ENCODE measurements at regions not wholly inside any gene's neighbourhood (a gene's known extent, or its start where the extent isn't known, plus 50 kb on each side); places are given as distances from the start of the nearest gene placed in this dataset.

DNA sequence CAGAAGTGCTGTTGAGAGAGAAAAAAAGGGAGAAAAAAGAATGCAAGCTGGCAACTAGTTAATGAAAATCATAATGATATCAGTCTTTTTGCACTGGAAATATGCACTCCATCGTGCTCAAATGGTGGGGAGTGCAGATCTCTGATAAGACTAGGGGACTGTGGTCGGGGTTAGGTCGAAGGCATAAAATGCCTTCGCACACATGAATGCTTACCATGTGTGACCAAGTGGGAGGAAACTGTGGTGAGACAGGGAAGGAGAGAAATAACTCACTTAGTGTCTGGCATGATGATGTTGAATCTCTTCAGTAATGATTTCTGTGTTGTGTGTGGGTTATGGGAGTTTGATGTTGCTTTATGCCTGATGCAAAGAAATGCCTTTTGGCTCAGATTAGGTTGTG is 358.9 kb downstream of the FBXO8 start:
- no peak for DNase-seq (ENCODE audit: low spot score)

DNA sequence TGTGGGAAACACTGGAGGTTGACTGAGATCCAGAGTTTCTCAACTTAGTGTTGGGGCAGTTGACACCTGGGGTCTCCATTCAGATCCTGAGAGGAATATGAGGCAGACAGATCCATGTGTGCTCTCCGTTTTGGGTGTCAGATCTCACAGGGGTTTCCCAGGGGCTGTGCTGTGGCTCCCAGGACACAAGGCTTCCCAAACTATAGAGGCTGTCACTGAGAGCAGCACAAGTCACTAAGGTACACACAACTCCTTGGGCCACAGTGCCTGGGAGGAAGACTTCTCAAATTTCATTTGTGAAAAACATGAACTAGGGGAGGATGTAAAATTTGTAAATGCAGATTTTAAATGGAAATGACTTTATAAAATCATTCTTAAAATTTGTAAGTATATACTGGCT is 363.6 kb downstream of the FBXO8 start:
- DNase-seq (ENCODE audit: low spot score): no peak

DNA sequence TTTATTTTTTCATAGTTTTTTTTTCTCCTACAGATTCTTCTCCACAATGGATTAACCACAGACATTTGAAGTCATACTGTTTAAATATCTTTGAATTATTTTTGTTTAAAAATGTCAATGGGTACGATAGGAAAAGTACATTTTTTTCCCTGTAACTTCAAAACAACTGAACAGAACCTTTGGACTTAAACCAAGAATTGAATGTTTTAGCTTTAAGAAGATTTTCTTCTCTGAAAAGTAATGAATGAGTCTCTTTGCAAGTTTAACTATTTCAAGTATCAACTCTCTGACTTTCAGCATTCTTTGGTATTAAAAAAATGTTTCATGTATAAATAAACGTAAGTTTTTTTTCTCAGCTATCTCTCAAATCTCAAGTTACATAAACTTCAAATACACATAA is 364.3 kb downstream of the FBXO8 start:
- no peak for DNase-seq (ENCODE audit: low spot score)

DNA sequence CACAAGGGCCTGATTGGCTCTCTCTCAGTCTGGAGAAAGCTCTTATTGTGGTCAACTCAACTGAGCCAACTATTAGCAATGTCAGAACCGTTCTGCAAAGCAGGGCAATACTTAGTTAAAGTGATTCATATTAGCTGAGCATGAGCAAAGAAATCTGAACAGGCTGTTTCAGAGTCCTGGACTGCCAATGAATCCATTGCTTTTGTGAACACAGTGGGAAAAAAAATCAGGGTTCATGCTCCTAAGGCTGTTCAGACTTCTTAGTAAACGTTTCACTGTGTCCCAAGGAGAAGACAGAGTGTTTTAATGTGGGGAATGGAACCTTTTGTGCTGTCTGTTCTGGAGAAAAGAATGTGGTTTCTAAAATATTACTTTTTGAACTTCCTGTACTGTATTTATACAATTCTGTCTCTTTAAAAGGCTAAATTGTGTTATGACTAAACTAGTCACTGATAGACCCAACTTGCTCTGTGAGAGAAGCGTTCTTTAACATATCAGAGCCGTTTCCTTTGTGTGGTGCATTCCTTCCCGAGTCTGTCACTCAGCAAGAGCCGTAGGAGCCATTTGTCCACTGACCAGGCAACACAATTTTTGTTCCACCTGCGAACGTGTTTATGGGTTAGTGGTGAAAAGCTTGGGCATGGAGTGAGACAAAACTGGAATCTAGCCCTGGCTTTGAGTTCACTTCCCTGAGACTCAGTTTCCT is 366.1 kb downstream of the FBXO8 start:
- peak; percentile 29 for DNase-seq (ENCODE audit: low spot score)

DNA sequence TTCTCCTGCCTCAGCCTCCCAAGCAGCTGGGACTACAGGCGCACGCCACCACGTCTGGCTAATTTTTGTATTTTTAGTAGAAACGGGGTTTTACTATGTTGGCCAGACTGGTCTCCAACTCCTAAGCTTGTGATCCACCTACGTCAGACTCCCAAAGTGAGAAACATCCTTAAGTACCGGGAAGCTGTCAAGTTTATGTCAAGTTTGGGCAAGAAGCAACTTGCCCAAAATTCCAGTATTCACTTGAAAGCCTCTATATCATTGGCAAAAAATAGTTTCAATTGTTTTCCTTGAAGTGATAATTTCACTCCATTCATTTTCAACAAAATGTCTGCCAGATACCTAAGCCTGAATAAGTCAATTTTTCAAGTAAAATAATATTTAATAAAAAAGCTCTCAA is 370.0 kb downstream of the FBXO8 start:
- no peak for DNase-seq (ENCODE audit: low spot score)

DNA sequence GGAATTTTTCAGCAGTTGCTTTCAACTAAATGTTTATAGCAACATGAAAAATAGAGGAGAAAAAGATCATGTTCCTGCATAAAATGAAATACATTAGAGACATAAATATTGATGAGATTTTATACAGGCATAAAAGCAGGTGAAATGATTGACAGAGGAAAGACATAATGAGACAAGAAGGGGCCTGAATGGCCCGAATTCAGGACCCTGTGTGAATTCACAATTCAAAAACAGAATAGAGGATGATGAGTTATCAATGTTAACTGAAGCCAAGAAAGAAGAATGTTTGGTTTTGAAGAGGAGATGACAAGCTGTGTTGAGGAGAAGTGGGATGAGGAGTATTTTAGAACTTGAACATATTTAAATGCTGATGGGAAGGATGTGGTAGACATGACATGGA is 371.1 kb downstream of the FBXO8 start:
- DNase-seq (ENCODE audit: low spot score): no peak

GRCh38 chr4:173910891-173911290 is 372.6 kb downstream of the FBXO8 start:
- no peak for DNase-seq (ENCODE audit: low spot score)

DNA sequence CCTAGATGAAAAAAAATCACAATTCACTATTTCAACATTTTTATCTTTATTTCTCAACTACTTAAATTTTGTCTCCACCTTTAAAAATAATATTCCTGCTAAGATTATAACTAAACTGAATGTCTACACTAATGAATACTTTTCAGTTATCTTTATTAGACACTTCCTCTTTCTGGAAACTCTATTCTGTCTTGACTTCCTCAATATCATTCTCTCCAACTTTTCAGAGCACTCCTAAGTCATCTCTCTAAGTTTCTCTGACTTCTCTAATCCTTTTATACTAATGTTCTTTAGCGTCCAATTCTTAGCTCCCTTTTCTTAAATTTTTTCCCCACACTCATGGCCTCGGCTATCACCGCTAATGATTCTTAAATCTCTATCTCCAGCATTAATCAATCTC is 374.2 kb downstream of the FBXO8 start:
- DNase-seq (ENCODE audit: low spot score): no peak

- DNase-seq (ENCODE audit: low spot score): no peak
Measured at GRCh38 chr4:173899813-173900212, 369.8 kb upstream of the HAND2 start.

DNA sequence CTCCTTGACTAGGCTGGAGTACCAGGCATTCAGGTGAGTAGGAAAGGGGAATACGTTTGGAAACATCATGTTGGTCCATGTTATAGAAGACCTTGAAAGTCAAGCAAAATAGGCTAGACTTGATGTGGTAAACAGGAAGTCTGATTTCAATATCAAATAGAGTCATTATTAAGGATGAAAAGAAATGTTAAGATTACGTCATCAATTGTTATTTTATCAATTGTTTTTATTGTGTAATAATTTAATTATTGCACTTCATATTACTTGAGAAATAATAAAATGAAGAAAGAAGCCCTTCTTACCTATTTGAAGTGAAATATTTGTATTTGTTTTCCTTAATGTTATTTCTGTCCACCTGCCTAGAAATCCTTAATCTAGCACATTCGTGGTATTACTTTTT is 361.0 kb upstream of the HAND2 start:
- no peak for DNase-seq (ENCODE audit: low spot score)

- DNase-seq (ENCODE audit: low spot score): no peak
Measured at GRCh38 chr4:173883821-173884220, 353.8 kb upstream of the HAND2 start.

- no peak for DNase-seq (ENCODE audit: low spot score)
Measured at GRCh38 chr4:173880897-173881296, 350.9 kb upstream of the HAND2 start.

GRCh38 chr4:173879509-173879908 is 349.5 kb upstream of the HAND2 start:
- DNase-seq (ENCODE audit: low spot score): no peak

DNA sequence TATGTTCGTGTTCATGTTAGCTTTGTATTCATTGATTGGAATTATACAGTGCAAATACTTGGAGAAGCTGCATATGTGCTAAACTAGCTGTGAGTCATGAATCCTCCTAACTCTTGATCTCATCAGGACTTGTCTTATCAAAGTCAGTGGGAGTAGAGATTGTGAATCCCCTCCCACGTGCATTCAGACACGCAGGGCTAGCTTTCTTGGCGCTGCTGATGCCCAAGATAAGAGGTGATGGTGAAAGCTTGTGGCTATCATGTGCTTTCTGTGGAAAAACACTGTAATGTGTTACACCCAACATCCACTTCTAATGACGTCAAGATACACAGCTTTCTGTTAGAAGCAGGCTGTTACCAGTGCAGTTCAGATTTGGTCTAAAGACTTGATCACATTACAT is 348.7 kb upstream of the HAND2 start:
- no peak for DNase-seq (ENCODE audit: low spot score)

DNA sequence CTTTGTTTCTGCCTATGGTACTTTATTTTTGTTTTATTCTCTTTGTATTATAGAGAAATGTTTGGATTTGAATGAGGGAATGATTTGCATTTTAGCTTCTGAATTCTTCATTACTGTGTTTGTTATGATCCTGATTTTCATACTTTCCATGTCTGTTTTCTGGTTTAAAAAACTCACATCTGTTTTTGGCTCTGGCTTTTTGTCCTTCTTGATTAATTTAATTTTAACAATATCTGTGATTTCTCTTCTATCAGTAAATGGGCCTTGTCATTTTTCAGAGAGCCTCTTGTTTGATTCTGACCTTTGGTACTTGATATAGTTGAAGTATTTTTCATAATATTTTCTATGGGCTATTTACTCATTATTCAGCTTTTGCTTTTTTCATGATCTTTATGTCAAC is 341.6 kb upstream of the HAND2 start:
- DNase-seq (ENCODE audit: low spot score): no peak

DNA sequence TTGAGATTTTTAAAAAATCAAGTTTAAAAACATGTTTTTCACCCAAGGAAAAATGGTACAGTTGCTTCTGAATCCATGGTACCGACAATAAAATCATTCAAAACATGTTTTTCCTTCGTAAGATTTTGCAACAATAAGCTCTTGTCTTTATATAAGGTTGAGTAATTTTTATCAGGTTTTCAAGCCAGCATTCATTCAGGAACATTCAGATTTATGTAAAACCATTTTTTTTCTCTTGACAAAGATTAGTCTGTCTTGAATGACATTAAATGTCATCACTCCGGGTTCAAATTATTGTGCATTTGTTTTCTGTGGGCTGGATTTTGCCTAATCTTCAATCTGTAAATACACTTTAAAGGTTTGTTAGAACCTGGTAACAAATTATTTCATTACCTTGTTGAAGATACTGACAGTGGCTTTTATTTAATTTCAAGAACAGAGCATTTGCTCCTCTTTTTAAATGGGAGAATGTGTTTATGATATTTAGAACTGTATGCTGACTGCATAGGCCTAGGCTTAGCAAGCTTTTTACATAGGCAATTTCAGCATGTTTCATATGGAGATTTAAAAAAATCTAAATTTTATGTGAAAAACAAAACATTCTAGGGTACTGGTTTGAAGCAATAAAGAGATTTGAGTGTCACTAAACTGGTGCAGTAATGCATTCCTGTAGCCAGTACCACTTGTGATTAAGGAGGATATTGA is 336.4 kb upstream of the HAND2 start:
- no peak for DNase-seq (ENCODE audit: low spot score)

GRCh38 chr4:173862754-173863153 is 332.7 kb upstream of the HAND2 start:
- DNase-seq (ENCODE audit: low spot score): no peak

DNA sequence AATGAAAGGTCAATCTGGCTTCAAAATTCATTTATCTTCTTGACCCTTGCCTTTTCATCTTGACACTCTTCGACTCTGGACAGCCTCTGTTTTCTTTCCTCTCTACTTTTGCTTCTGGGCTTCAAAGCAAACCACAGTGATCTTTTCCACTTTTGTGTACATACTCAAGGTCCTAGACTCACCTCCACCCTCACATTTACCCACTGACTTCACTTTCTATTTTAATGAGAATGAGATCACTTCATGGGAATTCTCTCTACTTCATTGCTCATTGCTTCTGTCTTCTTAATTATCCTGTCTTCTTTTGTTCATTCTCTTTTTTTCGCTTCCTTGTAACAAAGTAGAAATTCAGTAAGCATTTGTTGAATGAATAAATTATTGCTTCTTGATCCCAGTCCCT is 330.1 kb upstream of the HAND2 start:
- no peak for DNase-seq (ENCODE audit: low spot score)

DNA sequence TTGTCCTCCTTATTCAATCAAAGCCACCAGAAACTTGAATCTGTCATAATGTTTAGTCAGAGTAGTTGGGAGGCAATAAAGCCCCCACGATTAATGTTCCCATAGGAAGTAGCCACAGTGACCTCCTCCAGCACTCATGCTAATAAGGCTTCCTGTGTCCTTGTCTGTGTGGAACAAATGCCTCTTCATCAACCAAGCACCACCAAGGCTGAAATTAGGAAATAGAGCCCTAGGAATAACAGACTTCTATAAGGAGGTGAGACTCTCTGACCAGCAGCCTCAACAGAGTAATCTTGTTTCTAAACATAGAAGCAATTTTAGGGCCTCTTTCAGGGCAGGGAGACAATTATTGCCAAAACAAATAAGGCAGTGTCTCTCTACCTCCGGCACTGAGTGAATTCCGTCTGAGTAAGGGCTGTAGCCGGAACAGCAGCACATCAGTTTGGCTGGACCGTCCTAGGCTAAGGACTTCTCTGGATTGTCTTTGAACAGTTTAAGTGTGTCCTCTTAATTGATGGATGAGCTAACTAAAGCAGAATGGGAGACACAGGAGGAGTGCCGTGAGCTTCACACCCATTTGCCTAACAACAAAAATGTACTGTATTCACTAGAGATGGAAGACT is 329.2 kb upstream of the HAND2 start:
- DNase-seq (ENCODE audit: low spot score): no peak

- no peak for DNase-seq (ENCODE audit: low spot score)
Measured at GRCh38 chr4:173858471-173858870, 328.4 kb upstream of the HAND2 start.

DNA sequence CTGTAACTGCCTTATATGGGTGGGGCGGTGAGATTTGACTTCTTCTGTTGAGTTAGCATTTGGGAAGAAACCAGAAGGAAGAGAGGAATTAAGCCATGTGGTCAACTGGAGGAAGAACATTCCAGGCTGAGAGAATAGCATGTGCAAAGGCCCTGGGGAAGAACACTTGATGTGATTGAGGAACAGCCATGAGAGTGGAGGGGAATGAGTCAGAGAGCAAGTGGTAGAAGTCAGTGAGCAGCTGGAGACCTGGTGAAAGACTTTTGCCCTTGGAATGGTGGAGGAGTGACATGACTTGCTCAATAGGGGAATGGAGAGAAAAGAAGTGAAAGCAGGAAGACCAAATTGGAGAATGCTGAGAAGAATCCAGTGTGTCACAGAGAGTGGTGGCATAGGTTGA is 327.8 kb upstream of the HAND2 start:
- no peak for DNase-seq (ENCODE audit: low spot score)

GRCh38 chr4:173855015-173855414 is 325.0 kb upstream of the HAND2 start:
- DNase-seq (ENCODE audit: low spot score): no peak

DNA sequence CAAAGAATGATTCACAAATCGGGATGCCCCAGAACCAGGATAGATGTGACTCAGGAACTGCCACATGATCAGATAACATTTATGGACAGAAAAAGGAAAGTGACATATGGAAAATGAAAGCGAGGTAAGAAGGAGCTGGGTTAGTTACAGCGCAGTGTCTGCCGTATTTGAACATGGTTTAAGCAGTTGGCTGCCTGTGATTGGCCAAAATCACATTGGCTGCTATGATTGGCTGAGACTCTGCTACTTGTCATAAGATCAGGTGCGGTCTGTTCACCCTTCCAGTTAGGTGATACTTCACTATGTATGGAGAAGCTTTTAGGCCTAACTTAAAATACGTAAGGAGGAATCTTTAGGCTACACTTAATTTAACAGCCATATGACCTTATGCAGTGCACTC is 322.7 kb upstream of the HAND2 start:
- DNase-seq (ENCODE audit: low spot score): no peak

- DNase-seq (ENCODE audit: low spot score): no peak
Measured at GRCh38 chr4:173845580-173845979, 315.6 kb upstream of the HAND2 start.
